Activated CD4-positive, CD25-positive, alpha-beta regulatory T cell (primary cell): ENCODE measurements at regions not wholly inside any gene's neighbourhood (a gene's known extent, or its start where the extent isn't known, plus 50 kb on each side); places are given as distances from the start of the nearest gene placed in this dataset.
A peak's percentile ranks its signal among the peaks of the same experiment; 100 is the strongest.

Experiments
- DNase-seq, 4 experiments: peaks; one replicate each; lab custom pipeline; 2025; lab: John Stamatoyannopoulos, UW

DNA sequence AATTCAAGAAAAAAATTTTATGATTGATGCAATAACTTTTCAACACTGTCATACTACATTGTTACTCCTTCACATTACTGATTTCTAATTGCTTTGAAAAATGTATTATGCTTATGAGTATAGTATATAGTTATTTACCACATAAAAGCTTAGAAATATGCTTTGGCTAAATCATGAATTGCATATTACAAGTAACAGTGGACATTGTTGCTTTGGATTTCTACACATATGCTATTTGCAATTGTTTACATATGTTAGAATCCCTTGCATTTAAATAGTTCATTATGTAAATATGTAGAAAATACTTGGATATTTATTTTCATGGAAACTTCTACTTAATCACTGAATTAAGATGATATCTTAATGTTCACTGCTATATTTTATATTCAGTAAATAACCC is 577.5 kb downstream of the QKI start:
- DNase-seq = no peak

- DNase-seq = no peak
Measured at GRCh38 chr6:163991321-163991720, 576.8 kb downstream of the QKI start.

GRCh38 chr6:163986313-163986712 is 571.8 kb downstream of the QKI start:
- DNase-seq = no peak

GRCh38 chr6:163985710-163986109 is 571.2 kb downstream of the QKI start:
- DNase-seq = no peak

GRCh38 chr6:163985040-163985439 is 570.5 kb downstream of the QKI start:
- no peak for DNase-seq

DNA sequence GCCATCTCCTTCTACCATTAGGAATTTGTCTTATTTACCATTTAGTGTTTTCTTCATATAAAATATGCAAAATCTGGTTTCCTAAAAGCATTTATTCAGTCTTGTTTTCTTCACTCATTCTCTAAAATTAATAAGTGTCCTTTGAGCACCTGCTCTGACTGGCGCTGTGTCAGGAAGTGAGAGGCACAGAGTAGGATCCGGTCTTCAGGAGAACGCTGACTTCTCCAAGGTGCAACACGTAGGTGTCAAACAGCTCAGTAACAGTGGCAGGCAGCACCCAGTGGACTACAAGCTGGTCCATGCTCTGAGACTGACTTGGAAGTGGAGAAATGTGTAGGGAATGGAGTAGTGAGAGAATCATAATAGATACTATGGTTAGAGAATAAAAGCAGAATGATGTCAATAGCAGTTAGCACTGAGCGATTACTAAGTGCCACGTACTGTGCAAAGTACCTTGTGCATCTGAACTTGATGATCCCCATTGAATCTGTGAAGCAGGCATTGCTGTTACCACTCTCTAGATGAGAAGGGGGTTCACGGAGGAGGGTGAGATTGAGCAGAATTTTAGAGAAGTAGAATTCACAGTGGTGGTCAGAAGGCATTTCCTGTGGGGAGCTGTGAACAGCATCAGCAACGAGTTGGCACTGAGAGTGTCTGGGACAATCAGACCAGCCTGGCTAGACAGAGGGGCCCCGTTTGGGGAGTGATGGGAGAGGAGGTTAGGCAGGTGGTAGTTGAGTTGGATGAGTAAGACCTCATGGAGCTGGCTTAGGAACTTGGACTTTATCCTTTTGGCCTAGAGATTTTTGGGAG is 569.8 kb downstream of the QKI start:
- DNase-seq = no peak

GRCh38 chr6:163983679-163984078 is 569.2 kb downstream of the QKI start:
- no peak for DNase-seq

GRCh38 chr6:163974322-163974721 is 559.8 kb downstream of the QKI start:
- no peak for DNase-seq

DNA sequence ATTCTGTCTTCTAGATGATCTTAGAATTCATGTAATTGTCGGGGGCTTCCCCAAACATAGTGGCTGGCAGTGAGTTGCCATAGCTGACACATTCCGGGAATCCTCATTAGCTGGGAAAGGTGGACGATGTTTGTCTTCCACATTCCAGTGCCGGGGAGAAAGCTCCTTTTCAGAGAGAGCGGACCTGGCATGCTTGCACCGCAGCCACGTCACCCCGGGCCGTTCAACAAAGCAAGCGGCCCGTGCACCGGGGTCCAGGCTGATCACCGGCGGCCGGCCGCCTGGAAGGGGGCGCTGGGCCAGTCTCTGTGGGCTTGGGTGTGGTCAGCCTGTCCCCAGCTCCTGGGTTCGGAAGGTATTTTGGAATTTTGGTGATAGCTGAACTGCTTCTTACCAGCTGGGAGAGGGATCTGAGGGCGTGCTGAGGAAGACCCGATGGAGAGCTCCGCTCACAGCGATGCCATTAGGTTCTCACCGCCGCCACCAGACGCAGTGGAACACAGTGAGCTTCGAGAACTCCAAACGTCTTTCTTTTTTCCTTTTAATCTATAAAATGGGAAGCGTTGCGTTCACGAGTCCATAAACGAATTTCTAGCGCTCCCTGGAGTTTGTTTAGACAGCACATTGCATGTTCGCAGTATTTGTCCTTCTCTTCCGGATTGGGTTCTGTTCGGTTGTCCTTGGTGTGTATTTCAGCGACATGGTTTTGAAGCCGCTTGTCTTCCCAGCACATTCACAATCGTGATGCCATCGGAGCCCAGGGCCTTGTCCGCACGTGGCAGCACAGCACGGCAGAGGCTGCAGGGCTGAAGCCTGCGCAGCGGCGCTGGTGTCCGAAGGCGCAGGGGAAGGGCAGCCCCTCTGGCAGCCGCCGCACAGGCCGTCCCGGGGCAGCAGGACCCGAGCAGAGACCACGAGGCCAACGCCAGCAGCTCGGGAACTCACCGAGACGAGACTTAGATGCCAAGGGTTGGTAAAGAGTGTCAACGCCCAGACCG is 557.6 kb downstream of the QKI start:
- no peak for DNase-seq

GRCh38 chr6:163970846-163971564 is 556.5 kb downstream of the QKI start:
- no peak for DNase-seq

GRCh38 chr6:163965426-163966348 is 551.2 kb downstream of the QKI start:
- DNase-seq = no peak

GRCh38 chr6:163964789-163965188 is 550.3 kb downstream of the QKI start:
- no peak for DNase-seq

GRCh38 chr6:163963205-163964120 is 548.9 kb downstream of the QKI start:
- DNase-seq = no peak

- DNase-seq = no peak
Measured at GRCh38 chr6:163962627-163963117, 548.2 kb downstream of the QKI start.

DNA sequence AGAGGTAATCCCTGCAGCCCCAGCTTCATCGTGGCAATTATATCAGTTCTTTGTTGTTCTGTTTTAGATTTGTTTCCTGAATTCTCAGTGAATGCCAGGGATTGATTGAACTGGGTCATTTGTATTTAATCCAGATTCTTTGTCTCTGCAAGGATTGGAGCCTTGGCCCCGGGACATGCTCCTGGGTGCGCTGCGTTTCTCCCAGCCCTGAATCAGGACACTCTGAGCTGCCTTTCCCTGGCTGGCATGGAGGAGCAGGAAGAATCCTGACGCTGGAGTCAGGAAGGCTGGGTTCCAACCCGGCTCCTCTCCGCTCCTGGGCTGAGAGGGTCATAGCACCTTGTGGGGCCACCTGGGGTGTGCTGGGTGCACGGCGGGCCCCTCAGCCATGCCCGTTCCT is 545.6 kb downstream of the QKI start:
- no peak for DNase-seq

GRCh38 chr6:163958646-163959045 is 544.1 kb downstream of the QKI start:
- DNase-seq = no peak

DNA sequence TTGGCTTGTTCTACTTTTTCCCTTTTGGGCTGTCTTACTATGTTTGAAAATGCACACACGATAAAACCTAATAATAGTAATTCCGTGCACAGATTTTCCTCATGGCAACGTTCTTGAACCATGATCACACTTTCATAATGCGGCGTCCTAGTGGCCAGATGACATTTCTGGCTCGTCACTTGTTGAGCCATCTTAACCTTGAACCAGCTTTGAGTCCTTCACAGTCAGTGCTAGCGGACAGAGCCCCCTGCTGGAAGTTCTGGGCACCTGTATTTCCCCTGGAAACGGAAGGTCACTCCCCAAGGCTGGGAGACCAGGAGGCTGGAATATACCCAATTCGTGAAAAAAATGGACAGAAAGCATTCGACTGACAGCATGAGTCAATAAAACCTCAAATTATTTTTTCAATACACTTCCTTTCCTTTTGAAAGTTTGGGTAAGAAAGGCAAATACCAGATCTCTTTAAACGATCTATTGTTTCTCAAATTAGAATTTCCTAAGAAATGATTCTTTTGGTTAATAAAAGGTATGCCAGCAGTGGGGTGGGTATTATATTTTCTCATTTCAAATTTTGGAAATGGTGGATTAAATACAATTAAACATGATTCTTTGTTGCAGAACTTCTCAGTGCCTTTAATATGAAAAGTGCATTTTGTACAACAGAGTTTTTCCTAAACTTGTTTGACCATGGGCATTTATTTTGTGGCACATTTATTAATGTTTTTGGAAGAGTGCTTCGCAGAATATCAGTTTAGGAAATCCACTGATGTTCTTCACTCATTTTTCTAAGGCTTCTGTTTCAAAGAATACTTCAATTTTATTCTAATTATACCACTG is 542.3 kb downstream of the QKI start:
- DNase-seq = peak; percentile 5 to 12 (median 8)

DNA sequence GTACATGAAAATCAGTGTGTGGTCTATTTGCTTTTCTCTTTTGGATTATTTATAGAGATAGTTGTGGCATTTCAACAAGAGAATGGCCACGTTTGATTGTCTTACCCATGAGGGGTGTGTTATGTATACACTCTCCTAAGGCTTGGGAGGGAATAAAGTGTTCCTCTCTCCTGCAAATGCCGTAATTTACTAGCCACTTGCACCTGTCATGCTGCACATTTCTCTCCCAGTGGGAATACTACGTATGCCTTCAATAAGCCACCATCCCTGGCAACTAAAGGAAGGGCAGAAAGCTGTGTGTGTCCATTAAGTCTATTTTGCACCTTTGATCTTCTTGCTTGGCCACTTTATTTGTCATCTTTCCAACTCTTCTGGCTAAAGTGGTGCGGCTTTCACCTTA is 541.2 kb downstream of the QKI start:
- no peak for DNase-seq

GRCh38 chr6:163955096-163955495 is 540.6 kb downstream of the QKI start:
- DNase-seq = no peak
